CD14-positive monocyte (primary cell): ENCODE measurements at regions not wholly inside any gene's neighbourhood (a gene's known extent, or its start where the extent isn't known, plus 50 kb on each side); places are given as distances from the start of the nearest gene placed in this dataset.

ENCODE experiments used
- DNase-seq, 3 donors: peaks; one replicate each; pipeline ENCODE4 v3.0.0-alpha.2; 2011 to 2022
- H2AFZ ChIP-seq: 2 replicates; pipeline ENCODE4 v1.6.0; 2012; ENCODE audit warnings: mild to moderate bottlenecking, low read depth, low read length, inconsistent platforms; ENCODE audit not compliant: insufficient read depth, poor library complexity, severe bottlenecking
- H3K27ac ChIP-seq, 2 donors: 1 replicate in 1 of 2; 2 replicates in 1 of 2; pipeline ENCODE4 v1.5.1; 2012 to 2013; ENCODE audit warnings: low read length in 2 of 2, control low read depth in 1 of 2, inconsistent platforms in 1 of 2, low read depth in 1 of 2, mild to moderate bottlenecking in 1 of 2
- H3K27me3 ChIP-seq, 2 donors: one replicate each; pipeline versions ENCODE4 v1.6.0 to v1.6.1; 2011 to 2013; ENCODE audit warnings: low read length in 2 of 2; ENCODE audit not compliant: control insufficient read depth in 2 of 2, insufficient read depth in 2 of 2
- H3K36me3 ChIP-seq, 2 donors: replicated peaks in 1 of 2; 1 replicate in 1 of 2; 2 replicates in 1 of 2; pipeline versions ENCODE4 v1.5.1 to v1.6.1; 2012 to 2013; ENCODE audit warnings: low read length in 2 of 2, control low read depth in 1 of 2, inconsistent platforms in 1 of 2, mild to moderate bottlenecking in 1 of 2; ENCODE audit not compliant: insufficient read depth in 2 of 2, control insufficient read depth in 1 of 2
- H3K4me1 ChIP-seq, 2 donors: 1 replicate in 1 of 2; 2 replicates in 1 of 2; pipeline versions ENCODE4 v1.5.1 to v1.6.1; 2012 to 2013; ENCODE audit warnings: low read length in 2 of 2, control low read depth in 1 of 2, inconsistent platforms in 1 of 2, mild to moderate bottlenecking in 1 of 2, moderate library complexity in 1 of 2; ENCODE audit not compliant: insufficient read depth in 2 of 2, control insufficient read depth in 1 of 2
- H3K4me2 ChIP-seq: replicated peaks from 2 replicates; pipeline ENCODE3; 2012; ENCODE audit warnings: low read length, moderate library complexity, mild to moderate bottlenecking; ENCODE audit not compliant: poor library complexity, severe bottlenecking; ENCODE audit errors: extremely low read depth
- H3K4me3 ChIP-seq, 3 experiments: fragments of 200-600 bp in 1 of 3; sonication (generic) in 1 of 3; replicated peaks in 1 of 3; 1 replicate in 2 of 3; 2 replicates in 1 of 3; pipeline ENCODE4 v1.5.1; 2011 to 2013; ENCODE audit warnings: low read length in 3 of 3, mild to moderate bottlenecking in 3 of 3, control low read depth in 2 of 3, low read depth in 2 of 3, inconsistent platforms in 1 of 3, moderate library complexity in 1 of 3
- H3K79me2 ChIP-seq: 2 replicates; pipeline ENCODE4 v1.6.0; 2012; ENCODE audit warnings: mild to moderate bottlenecking, control low read depth, inconsistent platforms, low read length, moderate library complexity; ENCODE audit not compliant: insufficient read depth
- H3K9ac ChIP-seq: 2 replicates; pipeline ENCODE4 v1.6.0; 2017; ENCODE audit warnings: low read length, mild to moderate bottlenecking; ENCODE audit not compliant: insufficient read depth, poor library complexity, severe bottlenecking
- H3K9me3 ChIP-seq, 2 donors: replicated peaks in 1 of 2; 1 replicate in 1 of 2; 2 replicates in 1 of 2; pipeline versions ENCODE4 v1.5.1 to v1.6.1; 2012 to 2013; ENCODE audit warnings: low read length in 2 of 2, control low read depth in 1 of 2; ENCODE audit not compliant: control insufficient read depth in 1 of 2, insufficient read depth in 1 of 2
- H4K20me1 ChIP-seq: 2 replicates; pipeline ENCODE4 v1.6.0; 2012; ENCODE audit warnings: mild to moderate bottlenecking, low read length, control low read depth, moderate library complexity; ENCODE audit not compliant: insufficient read depth
- H3K27ac Mint-ChIP-seq, 7 donors: one replicate each; pipeline ENCODE4 v1.8.0; 2020; ENCODE audit warnings: mild to moderate bottlenecking in 7 of 7, mixed read lengths in 7 of 7, moderate library complexity in 6 of 7, inconsistent platforms in 2 of 7
- H3K27me3 Mint-ChIP-seq, 3 donors: one replicate each; pipeline ENCODE4 v1.8.0; 2021 to 2022; ENCODE audit warnings: low read depth in 3 of 3, mild to moderate bottlenecking in 3 of 3, mixed read lengths in 3 of 3, moderate library complexity in 3 of 3, inconsistent platforms in 1 of 3
- H3K36me3 Mint-ChIP-seq, 2 donors: one replicate each; pipeline ENCODE4 v1.8.0; 2020; ENCODE audit warnings: mixed read lengths in 2 of 2, inconsistent platforms in 1 of 2, mild to moderate bottlenecking in 1 of 2
- H3K4me1 Mint-ChIP-seq: one replicate; pipeline ENCODE4 v1.8.0; 2020; ENCODE audit warnings: mild to moderate bottlenecking, mixed read lengths
- H3K4me3 Mint-ChIP-seq, 2 donors: one replicate each; pipeline ENCODE4 v1.8.0; 2020; ENCODE audit warnings: mild to moderate bottlenecking in 2 of 2, mixed read lengths in 2 of 2, moderate library complexity in 1 of 2
- H3K9me3 Mint-ChIP-seq, 7 donors: one replicate each; pipeline ENCODE4 v1.8.0; 2020 to 2022; ENCODE audit warnings: mixed read lengths in 7 of 7, mild to moderate bottlenecking in 6 of 7, moderate library complexity in 6 of 7, inconsistent platforms in 2 of 7
- WGBS: methylation state at CpG from one replicate; pipeline ENCODE4 v1.1.5; 2013; ENCODE audit warnings: missing lambda C conversion rate; ENCODE audit not compliant: insufficient coverage; 5-methylcytosine and 5-hydroxymethylcytosine counted together
- intact Hi-C, 2 donors: fragments of 100-400 bp; cut with micrococcal nuclease; formaldehyde crosslinking; loops; one replicate each; pipeline versions ENCODE4 v1.15.0 to v1.15.1; 2023
- TF ChIP-seq, protein P1 (sequence below): fragments of 200-600 bp; IDR thresholded peaks from one replicate; pipeline ENCODE4 v1.8.0; 2022; ENCODE audit warnings: antibody characterized with exemption, mild to moderate bottlenecking

GRCh38 chr12:33061844-33062243 lies 165.3 kb upstream of the PKP2 start:
- Histone ChIP-seq H3K27me3 (no peaks in the 10 kb centered on the region), H3K36me3 (no peaks in the 10 kb centered on the region), H3K79me2 (no peaks in the 10 kb centered on the region), H3K4me1 (no peaks in the 10 kb centered on the region), H4K20me1 (no peaks in the 10 kb centered on the region), H3K9me3 (peaks cover 14 to 16% of the 10 kb centered on the region in 2 donors), H3K9ac (no peak overlapping the region), H2AFZ (no peak overlapping the region), H3K27ac (no peak overlapping the region), H3K4me3 (no peak overlapping the region), H3K4me2 (no peak overlapping the region)
- H3K27me3 Mint-ChIP-seq, result peaks cover 0 to 3% (median 0%) of the 10 kb centered on the region in 3 donors
- H3K4me3 Mint-ChIP-seq, result no peak overlapping the region
- no peak overlapping the region for H3K27ac Mint-ChIP-seq
- H3K4me1 Mint-ChIP-seq, result no peaks in the 10 kb centered on the region
- no peak for DNase-seq
- intact Hi-C loops, result no loop called here
- H3K36me3 Mint-ChIP-seq, result no peaks in the 10 kb centered on the region
- H3K9me3 Mint-ChIP-seq, result peaks cover 6 to 24% (median 11%) of the 10 kb centered on the region in 7 donors
- TF ChIP-seq, protein P1, sequence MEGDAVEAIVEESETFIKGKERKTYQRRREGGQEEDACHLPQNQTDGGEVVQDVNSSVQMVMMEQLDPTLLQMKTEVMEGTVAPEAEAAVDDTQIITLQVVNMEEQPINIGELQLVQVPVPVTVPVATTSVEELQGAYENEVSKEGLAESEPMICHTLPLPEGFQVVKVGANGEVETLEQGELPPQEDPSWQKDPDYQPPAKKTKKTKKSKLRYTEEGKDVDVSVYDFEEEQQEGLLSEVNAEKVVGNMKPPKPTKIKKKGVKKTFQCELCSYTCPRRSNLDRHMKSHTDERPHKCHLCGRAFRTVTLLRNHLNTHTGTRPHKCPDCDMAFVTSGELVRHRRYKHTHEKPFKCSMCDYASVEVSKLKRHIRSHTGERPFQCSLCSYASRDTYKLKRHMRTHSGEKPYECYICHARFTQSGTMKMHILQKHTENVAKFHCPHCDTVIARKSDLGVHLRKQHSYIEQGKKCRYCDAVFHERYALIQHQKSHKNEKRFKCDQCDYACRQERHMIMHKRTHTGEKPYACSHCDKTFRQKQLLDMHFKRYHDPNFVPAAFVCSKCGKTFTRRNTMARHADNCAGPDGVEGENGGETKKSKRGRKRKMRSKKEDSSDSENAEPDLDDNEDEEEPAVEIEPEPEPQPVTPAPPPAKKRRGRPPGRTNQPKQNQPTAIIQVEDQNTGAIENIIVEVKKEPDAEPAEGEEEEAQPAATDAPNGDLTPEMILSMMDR, result no peak

GRCh38 chr12:33054371-33054770 lies 157.8 kb upstream of the PKP2 start:
- Mint-ChIP-seq H3K27ac (no peak overlapping the region), H3K4me3 (no peak overlapping the region), H3K27me3 (no peaks in the 10 kb centered on the region), H3K9me3 (peaks cover 0 to 17% (median 4%) of the 10 kb centered on the region in 7 donors), H3K36me3 (no peaks in the 10 kb centered on the region), H3K4me1 (no peaks in the 10 kb centered on the region)
- no peaks in the 10 kb centered on the region for H3K79me2 ChIP-seq
- H3K27ac ChIP-seq, result no peak overlapping the region
- WGBS, result no CpG with 5 or more reads among the region's 3 CpGs
- H2AFZ ChIP-seq, result no peak overlapping the region
- no peak for DNase-seq
- H3K36me3 ChIP-seq, result no peaks in the 10 kb centered on the region
- no peak overlapping the region for H3K4me3 ChIP-seq
- H3K27me3 ChIP-seq, result no peaks in the 10 kb centered on the region
- intact Hi-C loops, result no loop called here
- no peaks in the 10 kb centered on the region for H3K4me1 ChIP-seq
- H3K9me3 ChIP-seq, result peaks cover 0 to 11% of the 10 kb centered on the region in 2 donors
- H3K9ac ChIP-seq, result no peak overlapping the region
- H4K20me1 ChIP-seq, result no peaks in the 10 kb centered on the region
- H3K4me2 ChIP-seq, result no peak overlapping the region
- TF ChIP-seq, protein P1, result no peak
